GM12878 (cell line): ENCODE measurements at regions not wholly inside any gene's neighbourhood (a gene's known extent, or its start where the extent isn't known, plus 50 kb on each side); places are given as distances from the start of the nearest gene placed in this dataset.

Experiments used
- BMI1 ChIP-seq: fragments of 450-650 bp; IDR thresholded peaks from 2 replicates; pipeline ENCODE4 v1.6.1; 2016; ENCODE audit warnings: mild to moderate bottlenecking, moderate library complexity, borderline replicate concordance
- CBX5 ChIP-seq: sonication (generic); IDR thresholded peaks from 2 replicates; pipeline ENCODE4 v1.6.1; 2016; ENCODE audit warnings: low read depth, moderate library complexity, mild to moderate bottlenecking, inconsistent platforms
- EZH2 ChIP-seq: IDR thresholded peaks from 2 replicates; pipeline ENCODE4 v1.6.1; 2012; ENCODE audit warnings: low read depth, mild to moderate bottlenecking, control low read depth, inconsistent platforms, low read length, borderline replicate concordance; ENCODE audit not compliant: control insufficient read depth
- LARP7 ChIP-seq: fragments of 450-650 bp; IDR thresholded peaks from 2 replicates; pipeline ENCODE4 v1.6.1; 2017; ENCODE audit warnings: mild to moderate bottlenecking
- MTA2 ChIP-seq: fragments of 450-650 bp; IDR thresholded peaks from 2 replicates; pipeline ENCODE4 v1.6.1; 2016; ENCODE audit warnings: low read depth, mild to moderate bottlenecking, moderate library complexity
- SUPT20H ChIP-seq: IDR thresholded peaks from 2 replicates; pipeline ENCODE4 v1.6.1; 2011; ENCODE audit warnings: low read depth, mild to moderate bottlenecking, low read length, moderate library complexity, borderline replicate concordance; ENCODE audit not compliant: control insufficient read depth
- TAF1 ChIP-seq: IDR thresholded peaks from 2 replicates; pipeline ENCODE4 v1.6.1; 2011; ENCODE audit warnings: mild to moderate bottlenecking, low read depth, low read length, borderline replicate concordance
- TF ChIP-seq, protein P1 (sequence below), 3 experiments: IDR thresholded peaks in 2 of 3; conservative IDR thresholded peaks in 1 of 3; 2 replicates each; pipeline ENCODE4 v1.5.1; 2011; ENCODE audit warnings: low read depth in 3 of 3, low read length in 3 of 3, mild to moderate bottlenecking in 3 of 3, control low read depth in 2 of 3, moderate library complexity in 2 of 3, inconsistent platforms in 1 of 3, mixed read lengths in 1 of 3; ENCODE audit not compliant: control insufficient read depth in 2 of 3, insufficient read depth in 1 of 3; ENCODE audit errors: extremely low read depth in 1 of 3

GRCh38 chr15:72855791-72856190, 72.2 kb upstream of the ADPGK start:
- TF ChIP-seq, protein P1, sequence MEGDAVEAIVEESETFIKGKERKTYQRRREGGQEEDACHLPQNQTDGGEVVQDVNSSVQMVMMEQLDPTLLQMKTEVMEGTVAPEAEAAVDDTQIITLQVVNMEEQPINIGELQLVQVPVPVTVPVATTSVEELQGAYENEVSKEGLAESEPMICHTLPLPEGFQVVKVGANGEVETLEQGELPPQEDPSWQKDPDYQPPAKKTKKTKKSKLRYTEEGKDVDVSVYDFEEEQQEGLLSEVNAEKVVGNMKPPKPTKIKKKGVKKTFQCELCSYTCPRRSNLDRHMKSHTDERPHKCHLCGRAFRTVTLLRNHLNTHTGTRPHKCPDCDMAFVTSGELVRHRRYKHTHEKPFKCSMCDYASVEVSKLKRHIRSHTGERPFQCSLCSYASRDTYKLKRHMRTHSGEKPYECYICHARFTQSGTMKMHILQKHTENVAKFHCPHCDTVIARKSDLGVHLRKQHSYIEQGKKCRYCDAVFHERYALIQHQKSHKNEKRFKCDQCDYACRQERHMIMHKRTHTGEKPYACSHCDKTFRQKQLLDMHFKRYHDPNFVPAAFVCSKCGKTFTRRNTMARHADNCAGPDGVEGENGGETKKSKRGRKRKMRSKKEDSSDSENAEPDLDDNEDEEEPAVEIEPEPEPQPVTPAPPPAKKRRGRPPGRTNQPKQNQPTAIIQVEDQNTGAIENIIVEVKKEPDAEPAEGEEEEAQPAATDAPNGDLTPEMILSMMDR (IDR thresholded peaks at IDR 0.05 in 2 of 3, conservative IDR thresholded peaks at IDR 0.05 in 1 of 3; ENCODE audit: control insufficient read depth in 2 of 3, extremely low read depth in 1 of 3, insufficient read depth in 1 of 3, low read depth in 3 of 3, low read length in 3 of 3), result no peak
- TF ChIP-seq LARP7, result no peak
- TF ChIP-seq SUPT20H, result no peak
- TF ChIP-seq EZH2, result no peak
- no peak for TF ChIP-seq MTA2
- no peak for TF ChIP-seq CBX5
- no peak for TF ChIP-seq BMI1
- TF ChIP-seq TAF1, result no peak
